Gastrocnemius medialis (tissue), 4 donors: ENCODE measurements at regions not wholly inside any gene's neighbourhood (a gene's known extent, or its start where the extent isn't known, plus 50 kb on each side); places are given as distances from the start of the nearest gene placed in this dataset.
"Not testable (repeated sequence)": the region's sequence is repeated elsewhere in the genome, so short reads cannot be mapped to it uniquely, and the experiment has no call there.

Experiments
- CTCF ChIP-seq, 5 experiments: fragments of 450-650 bp in 3 of 5; fragments of 200-600 bp in 2 of 5; sonication (generic) in 2 of 5; IDR thresholded peaks in 4 of 5; conservative IDR thresholded peaks in 1 of 5; 1 replicate in 4 of 5; 2 replicates in 1 of 5; pipeline ENCODE4 v1.5.1; 2016 to 2019; ENCODE audit warnings: antibody characterized with exemption in 5 of 5, mild to moderate bottlenecking in 3 of 5, moderate library complexity in 3 of 5
- POLR2A ChIP-seq, 2 donors: fragments of 450-650 bp; IDR thresholded peaks; one replicate each; pipeline ENCODE4 v1.6.1; 2017; ENCODE audit warnings: antibody characterized with exemption in 2 of 2, mild to moderate bottlenecking in 2 of 2, moderate library complexity in 2 of 2

- TF ChIP-seq CTCF (IDR thresholded peaks at IDR 0.05 in 4 of 5, conservative IDR thresholded peaks at IDR 0.05 in 1 of 5); POLR2A (IDR thresholded peaks at IDR 0.05): not testable (repeated sequence)
Observed at GRCh38 chr1:218935408-218935807, 238.3 kb upstream of the LYPLAL1 start.
